Brain microvascular endothelial cell (primary cell): ENCODE measurements at regions not wholly inside any gene's neighbourhood (a gene's known extent, or its start where the extent isn't known, plus 50 kb on each side); places are given as distances from the start of the nearest gene placed in this dataset.
"Not testable (repeated sequence)": the region's sequence is repeated elsewhere in the genome, so short reads cannot be mapped to it uniquely, and the experiment has no call there.

Experiments used
- DNase-seq: peaks from one replicate; pipeline ENCODE4 v3.0.0-alpha.2; 2020
- H3K27ac ChIP-seq: fragments of 250-450 bp; sonication (Bioruptor Pico); 2 replicates; pipeline ENCODE4 v1.5.1; 2020; ENCODE audit warnings: mild to moderate bottlenecking, moderate library complexity
- H3K27me3 ChIP-seq: fragments of 250-450 bp; sonication (Bioruptor Pico); replicated peaks from 2 replicates; pipeline ENCODE4 v1.5.1; 2020; ENCODE audit warnings: mild to moderate bottlenecking
- H3K36me3 ChIP-seq: fragments of 250-450 bp; sonication (Bioruptor Pico); replicated peaks from 2 replicates; pipeline ENCODE4 v1.5.1; 2020; ENCODE audit warnings: mild to moderate bottlenecking
- H3K4me3 ChIP-seq: 2 replicates; pipeline ENCODE4 v1.5.1; 2011; ENCODE audit warnings: low read depth, mild to moderate bottlenecking, control low read depth, low read length, moderate library complexity
- CTCF ChIP-seq: IDR thresholded peaks from 2 replicates; pipeline ENCODE4 v1.5.1; 2011; ENCODE audit warnings: low read depth, mild to moderate bottlenecking, moderate library complexity, low read length, control low read depth, inconsistent platforms; ENCODE audit errors: missing control alignments
- in situ Hi-C: cut with HindIII; loops from 2 replicates; pipeline ENCODE4 v1.10.0; 2017; ENCODE audit warnings: low sequenced_read_pairs, low pct_ligation_motif_present

DNA sequence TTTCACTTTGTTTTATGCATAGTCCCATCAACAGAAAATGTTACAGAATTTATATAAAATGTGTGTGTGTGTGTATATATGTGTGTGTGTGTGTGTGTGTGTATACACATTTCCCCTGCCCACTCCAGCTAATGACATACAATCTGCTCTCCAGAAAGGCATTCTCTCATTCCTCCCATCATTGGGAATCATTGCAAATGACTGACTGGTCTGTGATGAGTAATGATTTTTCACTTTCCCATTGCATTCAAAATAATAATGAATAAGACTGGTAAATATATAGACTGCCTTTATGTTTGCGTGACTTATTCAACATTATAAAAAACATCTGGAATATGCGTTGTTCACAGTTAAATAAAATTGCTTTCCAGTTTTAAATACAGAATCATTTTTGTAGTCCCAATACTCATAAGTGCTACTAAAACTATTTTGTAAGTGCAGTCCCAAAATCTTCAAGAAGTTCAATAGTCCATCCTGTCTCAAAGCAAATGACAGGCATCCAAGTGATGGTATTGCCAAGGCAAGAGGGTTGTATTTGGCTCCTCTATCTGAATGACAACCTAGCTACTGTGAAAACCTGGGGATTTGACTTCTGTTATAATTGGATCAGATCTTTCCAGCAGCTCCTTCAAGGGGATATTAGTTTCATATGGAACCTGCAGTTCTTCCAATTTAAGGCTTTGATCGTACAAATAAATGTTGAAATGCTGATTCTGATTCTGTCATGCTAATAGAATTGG lies 150.9 kb downstream of the POLR1F start:
- peak; percentile 40 for DNase-seq
- no peak overlapping the region for H3K4me3 ChIP-seq
- peak overlapping the region; percentile 95 for H3K27ac ChIP-seq
- no peaks in the 10 kb centered on the region for H3K27me3 ChIP-seq
- in situ Hi-C loops: no loop called here
- TF ChIP-seq CTCF: no peak
- H3K36me3 ChIP-seq: no peaks in the 10 kb centered on the region

GRCh38 chr7:19554581-19554980 lies 154.3 kb downstream of the POLR1F start:
- H3K4me3 ChIP-seq: no peak overlapping the region
- H3K27me3 ChIP-seq: no peaks in the 10 kb centered on the region
- no peak overlapping the region for H3K27ac ChIP-seq
- in situ Hi-C loops: no loop called here
- TF ChIP-seq CTCF: no peak
- DNase-seq: no peak
- no peaks in the 10 kb centered on the region for H3K36me3 ChIP-seq

DNA sequence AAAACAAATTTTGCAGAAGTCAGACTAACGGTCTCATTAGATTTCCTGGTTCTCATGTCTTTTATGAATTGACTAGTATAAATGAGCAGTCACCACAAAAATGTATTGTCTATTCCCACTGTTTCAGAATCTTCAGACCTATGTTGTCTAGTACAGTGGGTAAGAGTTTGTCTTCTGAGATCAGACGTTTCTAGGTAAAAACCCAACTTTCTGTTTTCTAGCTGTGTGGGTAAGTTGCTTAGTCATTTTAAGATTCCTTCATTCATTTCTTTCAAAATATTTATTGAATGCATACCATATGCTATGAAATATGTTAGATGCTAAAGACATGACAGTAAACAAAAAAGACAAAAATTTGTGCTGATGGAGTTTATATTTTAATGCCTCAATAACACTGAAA lies 156.3 kb downstream of the POLR1F start:
- DNase-seq: no peak
- in situ Hi-C loops: no loop called here
- Histone ChIP-seq H3K36me3 (no peaks in the 10 kb centered on the region), H3K4me3 (no peak overlapping the region), H3K27me3 (no peaks in the 10 kb centered on the region), H3K27ac (no peak overlapping the region)
- no peak for TF ChIP-seq CTCF

DNA sequence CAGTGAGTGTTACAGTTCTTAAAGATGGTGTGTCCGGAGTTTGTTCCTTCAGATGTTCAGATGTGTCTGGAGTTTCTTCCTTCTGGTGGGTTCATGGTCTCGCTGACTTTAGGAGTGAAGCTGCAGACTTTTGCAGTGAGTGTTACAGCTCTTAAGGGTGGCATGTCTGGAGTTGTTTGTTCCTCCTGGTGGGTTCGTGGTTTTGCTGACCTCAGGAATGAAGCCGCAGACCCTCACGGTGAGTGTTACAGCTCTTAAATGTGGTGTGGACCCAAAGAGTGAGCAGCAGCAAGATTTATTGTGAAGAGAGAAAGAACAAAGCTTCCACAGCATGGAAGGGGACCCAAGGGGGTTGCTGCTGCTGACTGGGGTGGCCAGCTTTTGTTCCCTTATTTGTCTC lies 159.6 kb downstream of the POLR1F start:
- DNase-seq, H3K27ac ChIP-seq, in situ Hi-C loops, H3K4me3 ChIP-seq, H3K27me3 ChIP-seq, H3K36me3 ChIP-seq: not testable (repeated sequence)

DNA sequence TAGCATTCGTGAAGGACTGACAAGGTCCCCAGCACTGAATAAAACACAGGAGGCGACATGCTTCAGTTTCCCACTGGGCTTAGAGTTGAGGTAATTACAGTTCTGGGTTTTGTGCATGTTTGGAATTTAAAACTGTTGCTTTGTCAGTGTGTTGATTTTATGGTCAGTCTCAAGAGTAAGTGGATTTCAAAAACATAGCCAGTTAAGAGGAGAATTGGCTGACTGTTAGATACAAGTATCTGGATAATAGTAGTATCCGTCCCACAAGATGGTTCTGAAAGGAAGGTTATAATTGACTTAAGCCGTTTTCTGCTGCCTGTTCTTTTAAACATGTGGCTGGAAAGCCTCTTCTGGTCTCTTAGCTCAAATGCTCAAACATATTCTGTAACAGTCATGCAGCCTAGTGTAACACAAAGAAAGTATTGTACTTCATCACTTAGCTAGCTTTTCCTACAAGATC lies 170.9 kb downstream of the POLR1F start:
- no peak overlapping the region for H3K4me3 ChIP-seq
- no peak for TF ChIP-seq CTCF

GRCh38 chr7:19533266-19533665 lies 175.6 kb downstream of the POLR1F start:
- DNase-seq: no peak
- Histone ChIP-seq H3K36me3 (no peaks in the 10 kb centered on the region), H3K27ac (no peak overlapping the region), H3K27me3 (no peaks in the 10 kb centered on the region), H3K4me3 (no peak overlapping the region)
- in situ Hi-C loops: no loop called here
- no peak for TF ChIP-seq CTCF

More for the DNA sequence above, 170.9 kb downstream of the POLR1F start:
- H3K36me3 ChIP-seq: no peaks in the 10 kb centered on the region
- H3K27me3 ChIP-seq: no peaks in the 10 kb centered on the region
- no peak for DNase-seq
- in situ Hi-C loops: no loop called here
- no peak overlapping the region for H3K27ac ChIP-seq
